Anterior cingulate cortex (tissue), 58 donors: ENCODE measurements at regions not wholly inside any gene's neighbourhood (a gene's known extent, or its start where the extent isn't known, plus 50 kb on each side); places are given as distances from the start of the nearest gene placed in this dataset.
A peak's percentile ranks its signal among the peaks of the same experiment; 100 is the strongest.

ENCODE experiments used
- DNase-seq, 58 donors: peaks; one replicate each; lab custom pipeline; 2025; lab: John Stamatoyannopoulos, UW

- DNase-seq: no peak
These were observed 499.1 kb upstream of the USP24 start for GRCh38 chr1:55714230-55714629.

GRCh38 chr1:55713516-55713915, 498.4 kb upstream of the USP24 start:
- no peak for DNase-seq

GRCh38 chr1:55712148-55712547, 497.0 kb upstream of the USP24 start:
- DNase-seq: no peak

- DNase-seq: no peak
These were observed 493.6 kb upstream of the USP24 start for GRCh38 chr1:55708781-55709180.

- no peak for DNase-seq
These were observed 492.7 kb upstream of the USP24 start for GRCh38 chr1:55707846-55708245.

GRCh38 chr1:55707196-55707595, 492.0 kb upstream of the USP24 start:
- no peak for DNase-seq

- DNase-seq: no peak
These were observed 491.2 kb upstream of the USP24 start for GRCh38 chr1:55706397-55706796.

- no peak for DNase-seq
These were observed 488.7 kb upstream of the USP24 start for GRCh38 chr1:55703726-55704363.

- DNase-seq: no peak
These were observed 486.9 kb upstream of the USP24 start for GRCh38 chr1:55702064-55702463.

GRCh38 chr1:55700359-55701130, 485.4 kb upstream of the USP24 start:
- no peak for DNase-seq

- no peak for DNase-seq
These were observed 484.1 kb upstream of the USP24 start for GRCh38 chr1:55699228-55699627.

GRCh38 chr1:55697997-55698535, 482.9 kb upstream of the USP24 start:
- no peak for DNase-seq

GRCh38 chr1:55696891-55697290, 481.7 kb upstream of the USP24 start:
- DNase-seq: no peak

GRCh38 chr1:55696181-55696754, 481.1 kb upstream of the USP24 start:
- no peak for DNase-seq

GRCh38 chr1:55695552-55695951, 480.4 kb upstream of the USP24 start:
- DNase-seq: no peak

GRCh38 chr1:55695151-55695550, 480.0 kb upstream of the USP24 start:
- no peak for DNase-seq

GRCh38 chr1:55694310-55694801, 479.2 kb upstream of the USP24 start:
- DNase-seq: peak in 3 of 58 donors; percentile 0 to 5 (median 2)

- DNase-seq: no peak
These were observed 477.6 kb upstream of the USP24 start for GRCh38 chr1:55692726-55693125.

- no peak for DNase-seq
These were observed 475.2 kb upstream of the USP24 start for GRCh38 chr1:55690366-55690765.

- DNase-seq: no peak
These were observed 474.6 kb upstream of the USP24 start for GRCh38 chr1:55689800-55690199.

GRCh38 chr1:55685560-55685959, 470.4 kb upstream of the USP24 start:
- DNase-seq: no peak
